Mucosa of descending colon (tissue), 3 donors: ENCODE measurements at regions not wholly inside any gene's neighbourhood (a gene's known extent, or its start where the extent isn't known, plus 50 kb on each side); places are given as distances from the start of the nearest gene placed in this dataset.
A peak's percentile ranks its signal among the peaks of the same experiment; 100 is the strongest.

Experiments used
- ATAC-seq: fragments of 200-7000 bp; cut with Tn5 transposase; one replicate; pipeline ENCODE4 v1.9.1; 2020; ENCODE audit warnings: mild to moderate bottlenecking, moderate library complexity
- DNase-seq, 3 donors: peaks; one replicate each; pipeline ENCODE4 v3.0.0-alpha.2; 2020
- H3K36me3 ChIP-seq: fragments of 200-600 bp; one replicate; pipeline ENCODE4 v1.8.0; 2021; ENCODE audit warnings: low read depth, mild to moderate bottlenecking
- H3K4me1 ChIP-seq: fragments of 200-600 bp; one replicate; pipeline ENCODE4 v1.8.0; 2021; ENCODE audit warnings: low read depth, mild to moderate bottlenecking
- H3K4me3 ChIP-seq: fragments of 200-600 bp; one replicate; pipeline ENCODE4 v1.8.0; 2021; ENCODE audit warnings: mild to moderate bottlenecking
- H3K9me3 ChIP-seq: fragments of 200-600 bp; one replicate; pipeline ENCODE4 v1.8.0; 2021; ENCODE audit warnings: mild to moderate bottlenecking
- CTCF ChIP-seq: fragments of 200-600 bp; IDR thresholded peaks from one replicate; pipeline ENCODE4 v1.8.0; 2022; ENCODE audit warnings: antibody characterized with exemption, mild to moderate bottlenecking
- intact Hi-C, 2 donors: fragments of 100-400 bp; cut with DNase I in 1 of 2; cut with micrococcal nuclease in 1 of 2; formaldehyde crosslinking; loops; one replicate each; pipeline versions ENCODE4 v1.11.0 to v1.11.1; 2022; cut with DNase I, micrococcal nuclease
- donor health status: DM: no; HTN: no; CAD: no; lungs with moderate emphysema.
- donor health status: DM: no; HTN: no; CAD: no.
- donor health status: DM: no; HTN: yes; CAD: no.

- H3K4me1 ChIP-seq = no peaks in the 10 kb centered on the region
- no peak for DNase-seq
- no peaks in the 10 kb centered on the region for H3K9me3 ChIP-seq
- no peak for TF ChIP-seq CTCF
- ATAC-seq = no peak
- H3K36me3 ChIP-seq = no peaks in the 10 kb centered on the region
- no peak overlapping the region for H3K4me3 ChIP-seq
- intact Hi-C loops = loop anchor here in 1 of 2 donors (10.0 kb wide), 1 partner anchor 238 kb away; the partner anchor contains the start of gene CD200R1
Observed at GRCh38 chr3:112736386-112736785, 95.4 kb upstream of the CCDC80 start.

GRCh38 chr3:112735926-112736325 is 95.0 kb upstream of the CCDC80 start:
- TF ChIP-seq CTCF = no peak
- Histone ChIP-seq H3K36me3 (no peaks in the 10 kb centered on the region), H3K9me3 (no peaks in the 10 kb centered on the region), H3K4me1 (no peaks in the 10 kb centered on the region), H3K4me3 (no peak overlapping the region)
- no peak for ATAC-seq
- intact Hi-C loops = loop anchor here in 1 of 2 donors (10.0 kb wide), 1 partner anchor 239 kb away; the partner anchor contains the start of gene CD200R1
- DNase-seq = no peak

- H3K9me3 ChIP-seq = no peaks in the 10 kb centered on the region
- peak in 2 of 3 donors; percentile 27 to 87 for DNase-seq
- ATAC-seq = peak; percentile 73
- intact Hi-C loops = loop anchor here (5.0 to 10.0 kb wide), 2 partner anchors 240 to 242 kb away; partner anchors contain the start of gene CD200R1 (in 2 of the 2)
- TF ChIP-seq CTCF = peak; percentile 43
- no peaks in the 10 kb centered on the region for H3K36me3 ChIP-seq
- H3K4me1 ChIP-seq = no peaks in the 10 kb centered on the region
- no peak overlapping the region for H3K4me3 ChIP-seq
Observed at GRCh38 chr3:112734736-112735350, 93.9 kb upstream of the CCDC80 start.

- ATAC-seq (no peak), DNase-seq (no peak)
- no peaks in the 10 kb centered on the region for H3K9me3 ChIP-seq
- no peaks in the 10 kb centered on the region for H3K4me1 ChIP-seq
- H3K36me3 ChIP-seq = no peaks in the 10 kb centered on the region
- no peak overlapping the region for H3K4me3 ChIP-seq
- intact Hi-C loops = loop anchor here (5.0 to 10.0 kb wide), 2 partner anchors 241 to 243 kb away; partner anchors contain the start of gene CD200R1 (in 2 of the 2)
- TF ChIP-seq CTCF = no peak
Observed at GRCh38 chr3:112734171-112734570, 93.2 kb upstream of the CCDC80 start.

GRCh38 chr3:112730210-112730609 is 89.3 kb upstream of the CCDC80 start:
- no peaks in the 10 kb centered on the region for H3K36me3 ChIP-seq
- TF ChIP-seq CTCF = no peak
- ATAC-seq = no peak
- H3K4me1 ChIP-seq = no peaks in the 10 kb centered on the region
- no peak for DNase-seq
- no peak overlapping the region for H3K4me3 ChIP-seq
- H3K9me3 ChIP-seq = no peaks in the 10 kb centered on the region
- intact Hi-C loops = loop anchor here (5.0 to 10.0 kb wide), 2 partner anchors 245 to 247 kb away; partner anchors contain the start of gene CD200R1 (in 2 of the 2)
